ENCODE measurements at regions not wholly inside any gene's neighbourhood (a gene's known extent, or its start where the extent isn't known, plus 50 kb on each side); places are given as distances from the start of the nearest gene placed in this dataset.
"Not testable (repeated sequence)": the region's sequence is repeated elsewhere in the genome, so short reads cannot be mapped to it uniquely, and the experiment has no call there.

GRCh38 chr1:14259191-14259757 lies 339.2 kb upstream of the KAZN start:
- no peak for DNase-seq (ENCODE audit: low read depth in 2 of 2)

GRCh38 chr1:14260480-14260879 lies 338.0 kb upstream of the KAZN start:
- no peak for DNase-seq (ENCODE audit: low read depth in 2 of 2)

GRCh38 chr1:14261395-14261794 lies 337.1 kb upstream of the KAZN start:
- no peak for DNase-seq (ENCODE audit: low read depth in 2 of 2)

GRCh38 chr1:14262637-14263036 lies 335.8 kb upstream of the KAZN start:
- no peak for DNase-seq (ENCODE audit: low read depth in 2 of 2)

- DNase-seq (ENCODE audit: low read depth in 2 of 2): no peak
Observed at GRCh38 chr1:14263225-14263624, 335.3 kb upstream of the KAZN start.

- DNase-seq (ENCODE audit: low read depth in 2 of 2): no peak
Observed at GRCh38 chr1:14263671-14264070, 334.8 kb upstream of the KAZN start.

- DNase-seq (ENCODE audit: low read depth in 2 of 2): no peak
Observed at GRCh38 chr1:14265495-14265894, 333.0 kb upstream of the KAZN start.

GRCh38 chr1:14267991-14268390 lies 330.5 kb upstream of the KAZN start:
- no peak for DNase-seq (ENCODE audit: low read depth in 2 of 2)

GRCh38 chr1:14270821-14271220 lies 327.7 kb upstream of the KAZN start:
- DNase-seq (ENCODE audit: low read depth in 2 of 2): no peak

- DNase-seq (ENCODE audit: low read depth in 2 of 2): no peak
Observed at GRCh38 chr1:14273811-14274210, 324.7 kb upstream of the KAZN start.

GRCh38 chr1:14279891-14280290 lies 318.6 kb upstream of the KAZN start:
- DNase-seq (ENCODE audit: low read depth in 2 of 2): not testable (repeated sequence)

GRCh38 chr1:14280909-14281308 lies 317.6 kb upstream of the KAZN start:
- DNase-seq (ENCODE audit: low read depth in 2 of 2): no peak

- DNase-seq (ENCODE audit: low read depth in 2 of 2): no peak
Observed at GRCh38 chr1:14281412-14281811, 317.1 kb upstream of the KAZN start.

- DNase-seq (ENCODE audit: low read depth in 2 of 2): no peak
Observed at GRCh38 chr1:14282707-14283106, 315.8 kb upstream of the KAZN start.

GRCh38 chr1:14285238-14285637 lies 313.2 kb upstream of the KAZN start:
- no peak for DNase-seq (ENCODE audit: low read depth in 2 of 2)

GRCh38 chr1:14291182-14291581 lies 307.3 kb upstream of the KAZN start:
- not testable (repeated sequence) for DNase-seq (ENCODE audit: low read depth in 2 of 2)

- DNase-seq (ENCODE audit: low read depth in 2 of 2): no peak
Observed at GRCh38 chr1:14292520-14292919, 306.0 kb upstream of the KAZN start.

GRCh38 chr1:14294006-14294405 lies 304.5 kb upstream of the KAZN start:
- DNase-seq (ENCODE audit: low read depth in 2 of 2): no peak

GRCh38 chr1:14294860-14295536 lies 303.5 kb upstream of the KAZN start:
- DNase-seq (ENCODE audit: low read depth in 2 of 2): no peak

GRCh38 chr1:14296795-14297194 lies 301.7 kb upstream of the KAZN start:
- DNase-seq (ENCODE audit: low read depth in 2 of 2): no peak

GRCh38 chr1:14297356-14297755 lies 301.1 kb upstream of the KAZN start:
- DNase-seq (ENCODE audit: low read depth in 2 of 2): no peak

GRCh38 chr1:14298806-14299205 lies 299.7 kb upstream of the KAZN start:
- no peak for DNase-seq (ENCODE audit: low read depth in 2 of 2)

GRCh38 chr1:14300991-14301703 lies 297.3 kb upstream of the KAZN start:
- no peak for DNase-seq (ENCODE audit: low read depth in 2 of 2)

All from stimulated activated CD4-positive, alpha-beta T cell treated with anti-CD3 and anti-CD28 coated beads, Interleukin-1b, Interleukin-23, amount 100 ng/mL, for 4 hours (primary cell).